Common myeloid progenitor, CD34-positive (primary cell): ENCODE measurements at regions not wholly inside any gene's neighbourhood (a gene's known extent, or its start where the extent isn't known, plus 50 kb on each side); places are given as distances from the start of the nearest gene placed in this dataset.

Experiments used
- CTCF ChIA-PET: fragments of 350-600 bp; sonication (Branson Sonifier 250); formaldehyde crosslinking; loops from one replicate; lab custom pipeline; 2021; ENCODE audit warnings: antibody characterized with exemption; lab: Charles Lee
- POLR2A ChIA-PET: fragments of 350-600 bp; sonication (Branson Sonifier 250); formaldehyde crosslinking; loops from one replicate; lab custom pipeline; 2021; ENCODE audit warnings: antibody characterized with exemption; lab: Charles Lee
- DNase-seq, 3 donors: peaks; one replicate each; pipeline versions ENCODE4 v3.0.0 to v3.0.0-alpha.2; 2013
- H3K27ac ChIP-seq, 2 experiments: 1 replicate in 1 of 2; 2 replicates in 1 of 2; pipeline ENCODE4 v1.7.0; 2013; ENCODE audit warnings: inconsistent platforms in 2 of 2, low read length in 2 of 2, mild to moderate bottlenecking in 2 of 2, low read depth in 1 of 2, moderate library complexity in 1 of 2; ENCODE audit not compliant: severe bottlenecking in 2 of 2, insufficient read depth in 1 of 2, poor library complexity in 1 of 2
- H3K27me3 ChIP-seq, 5 experiments: replicated peaks in 2 of 5; 1 replicate in 3 of 5; 2 replicates in 2 of 5; pipeline versions ENCODE4 v1.6.1 to v1.7.0; 2013; ENCODE audit warnings: low read length in 4 of 5, mild to moderate bottlenecking in 2 of 5, moderate library complexity in 2 of 5, inconsistent platforms in 1 of 5; ENCODE audit not compliant: insufficient read depth in 5 of 5, control insufficient read depth in 4 of 5
- H3K36me3 ChIP-seq, 4 experiments: 1 replicate in 2 of 4; 2 replicates in 2 of 4; pipeline versions ENCODE4 v1.6.1 to v1.7.0; 2013; ENCODE audit warnings: low read length in 3 of 4, control low read depth in 1 of 4, mild to moderate bottlenecking in 1 of 4; ENCODE audit not compliant: control insufficient read depth in 4 of 4, insufficient read depth in 4 of 4
- H3K4me1 ChIP-seq, 4 experiments: 1 replicate in 3 of 4; 2 replicates in 1 of 4; pipeline versions ENCODE4 v1.6.1 to v1.7.1; 2013; ENCODE audit warnings: low read length in 3 of 4, mild to moderate bottlenecking in 3 of 4, control low read depth in 1 of 4, inconsistent platforms in 1 of 4, moderate library complexity in 1 of 4; ENCODE audit not compliant: control insufficient read depth in 4 of 4, insufficient read depth in 4 of 4; ENCODE audit errors: control extremely low read depth in 1 of 4
- H3K4me3 ChIP-seq, 7 experiments: 1 replicate in 4 of 7; 2 replicates in 3 of 7; pipeline versions ENCODE4 v1.5.1 to v1.7.0; 2013; ENCODE audit warnings: mild to moderate bottlenecking in 7 of 7, low read length in 6 of 7, moderate library complexity in 6 of 7, inconsistent platforms in 2 of 7, low read depth in 2 of 7, control low read depth in 1 of 7; ENCODE audit not compliant: insufficient read depth in 4 of 7, control insufficient read depth in 1 of 7; ENCODE audit errors: extremely low read depth in 1 of 7
- H3K9me3 ChIP-seq, 5 experiments: 1 replicate in 4 of 5; 2 replicates in 1 of 5; pipeline versions ENCODE4 v1.6.1 to v1.7.1; 2013; ENCODE audit warnings: low read length in 4 of 5, mild to moderate bottlenecking in 2 of 5, inconsistent platforms in 1 of 5, low read depth in 1 of 5, moderate library complexity in 1 of 5; ENCODE audit not compliant: control insufficient read depth in 4 of 5, insufficient read depth in 2 of 5; ENCODE audit errors: control extremely low read depth in 1 of 5
- WGBS: methylation state at CpG from one replicate; pipeline ENCODE4 v1.1.5; 2013; ENCODE audit not compliant: insufficient coverage; 5-methylcytosine and 5-hydroxymethylcytosine counted together

DNA sequence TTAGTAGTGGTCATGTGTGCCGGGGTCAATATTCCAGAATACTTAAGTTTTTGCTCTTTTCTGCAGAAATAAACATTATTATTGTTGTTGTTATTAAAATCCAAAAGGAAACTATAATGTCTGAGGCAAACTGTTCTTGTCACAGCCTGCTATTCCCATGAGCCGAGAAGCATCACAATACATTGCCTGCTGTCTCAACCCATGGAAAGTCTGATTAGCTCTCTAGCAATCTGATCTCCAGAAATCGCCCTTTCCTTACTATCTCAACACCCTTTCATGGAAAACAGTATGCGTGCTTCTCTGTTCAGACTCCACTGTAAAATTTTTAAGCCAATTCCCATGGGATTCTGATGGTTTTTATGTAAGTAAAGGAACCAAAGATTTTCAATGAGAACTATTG is 811.0 kb downstream of the TUSC7 start:
- Histone ChIP-seq H3K27ac (no peak overlapping the region), H3K9me3 (no peaks in the 10 kb centered on the region), H3K36me3 (no peaks in the 10 kb centered on the region), H3K4me1 (peaks cover 0 to 2% (median 0%) of the 10 kb centered on the region in 4 experiments), H3K27me3 (no peaks in the 10 kb centered on the region), H3K4me3 (no peak overlapping the region)
- CTCF ChIA-PET, result no interaction called here
- 100% methylated on average over 1 of the region's 4 CpGs for WGBS
- POLR2A ChIA-PET, result no interaction called here
- DNase-seq, result no peak

DNA sequence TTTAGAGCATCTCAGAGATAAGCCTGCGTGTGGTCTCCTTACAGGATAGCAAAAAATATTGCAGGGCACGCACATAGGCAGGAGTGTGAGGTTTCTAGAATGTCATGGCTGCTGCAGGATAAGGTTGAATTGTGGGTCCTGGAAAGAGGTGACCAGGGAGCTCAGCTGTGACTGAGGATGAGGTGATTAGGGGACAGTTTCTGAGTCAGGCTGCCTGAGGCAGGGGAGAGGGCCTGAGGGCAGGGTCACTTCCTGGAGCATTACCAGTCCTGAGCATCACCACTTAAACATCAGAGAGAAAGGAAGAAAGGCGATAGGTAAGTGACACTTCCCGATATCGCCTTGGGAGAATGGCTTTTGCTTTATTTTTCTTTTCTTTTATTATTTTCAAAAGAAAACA is 813.8 kb downstream of the TUSC7 start:
- Histone ChIP-seq H3K36me3 (no peaks in the 10 kb centered on the region), H3K9me3 (no peaks in the 10 kb centered on the region), H3K27ac (no peak overlapping the region), H3K27me3 (peaks cover 0 to 1% (median 0%) of the 10 kb centered on the region in 5 experiments), H3K4me3 (no peak overlapping the region), H3K4me1 (peaks cover 0 to 2% (median 0%) of the 10 kb centered on the region in 4 experiments)
- POLR2A ChIA-PET, result no interaction called here
- CTCF ChIA-PET, result interaction anchor here (0.8 to 1.8 kb wide), 3 partner anchors 11 to 656 kb away, joined by 3 to 5 read pairs (median 4); no protein-coding TSS in a partner anchor
- DNase-seq, result no peak
- 100% methylated on average over 2 of the region's 5 CpGs for WGBS

DNA sequence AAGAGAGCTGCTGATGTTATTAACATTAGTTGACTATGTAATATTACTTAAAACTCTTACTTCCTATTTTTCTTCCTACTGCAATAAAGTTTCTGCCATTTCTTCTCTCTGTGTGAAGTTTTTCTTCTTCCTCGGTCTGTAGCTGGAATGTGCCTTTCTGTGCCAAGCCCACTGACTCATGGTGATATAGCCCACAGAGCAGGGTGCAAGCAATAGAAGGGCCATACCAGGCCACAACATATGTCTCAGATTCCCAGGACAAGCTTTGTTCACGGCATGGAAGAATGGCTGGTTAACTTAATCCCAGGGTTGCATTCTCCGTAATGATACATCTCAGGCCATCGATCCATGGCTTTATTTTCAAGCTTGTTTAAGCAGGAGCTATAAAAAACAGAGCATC is 815.3 kb downstream of the TUSC7 start:
- ChIA-PET CTCF (interaction anchor here (0.7 to 2.5 kb wide), 10 partner anchors 14 to 751 kb away, joined by 3 to 12 read pairs (median 4); no protein-coding TSS in a partner anchor), POLR2A (no interaction called here)
- WGBS, result 83% methylated on average over 3 of the region's 4 CpGs

DNA sequence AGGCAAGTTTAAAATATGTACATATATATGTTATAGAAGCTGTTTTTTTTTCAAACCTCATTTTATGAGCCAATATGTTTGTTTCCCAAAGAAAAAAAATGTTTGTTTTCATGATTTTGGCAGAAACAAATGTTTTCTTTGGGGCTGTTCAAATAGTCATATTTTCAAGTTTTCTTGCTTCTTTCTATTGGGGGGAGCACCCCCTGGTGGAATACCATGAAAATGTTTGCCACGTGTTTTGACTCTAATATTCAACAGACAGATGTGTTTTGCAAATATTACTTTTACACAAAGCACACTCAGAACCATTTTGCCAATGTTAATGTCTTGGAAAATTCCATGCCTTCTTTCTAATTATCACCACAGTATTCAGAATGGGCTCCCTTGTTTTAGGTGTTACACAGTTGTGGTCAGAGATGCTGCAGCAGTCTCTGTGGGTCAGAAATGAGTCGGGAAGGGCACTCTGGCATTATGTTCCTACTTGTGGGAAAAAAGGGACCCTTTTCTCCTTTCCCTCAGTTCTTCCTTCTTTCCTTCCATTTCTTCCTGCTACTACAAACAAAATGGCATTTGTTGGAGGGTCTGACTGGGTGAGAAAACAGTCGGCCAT is 817.0 kb downstream of the TUSC7 start:
- WGBS, result no CpG with 5 or more reads among the region's 3 CpGs
- Histone ChIP-seq H3K4me1 (no peaks in the 10 kb centered on the region), H3K9me3 (no peaks in the 10 kb centered on the region), H3K36me3 (no peaks in the 10 kb centered on the region), H3K27ac (no peak overlapping the region), H3K4me3 (no peak overlapping the region), H3K27me3 (peaks cover 0 to 2% (median 0%) of the 10 kb centered on the region in 5 experiments)
- peak; percentile 32 to 67 (median 54) for DNase-seq
- ChIA-PET POLR2A (no interaction called here), CTCF (interaction anchor here (1.0 to 1.9 kb wide), 8 partner anchors 12 to 756 kb away, joined by 3 to 8 read pairs (median 4); no protein-coding TSS in a partner anchor)

More for the DNA sequence above, 815.3 kb downstream of the TUSC7 start:
- Histone ChIP-seq H3K27ac (no peak overlapping the region), H3K4me1 (no peaks in the 10 kb centered on the region), H3K27me3 (peaks cover 0 to 1% (median 0%) of the 10 kb centered on the region in 5 experiments), H3K36me3 (no peaks in the 10 kb centered on the region), H3K4me3 (no peak overlapping the region), H3K9me3 (no peaks in the 10 kb centered on the region)
- DNase-seq, result no peak

DNA sequence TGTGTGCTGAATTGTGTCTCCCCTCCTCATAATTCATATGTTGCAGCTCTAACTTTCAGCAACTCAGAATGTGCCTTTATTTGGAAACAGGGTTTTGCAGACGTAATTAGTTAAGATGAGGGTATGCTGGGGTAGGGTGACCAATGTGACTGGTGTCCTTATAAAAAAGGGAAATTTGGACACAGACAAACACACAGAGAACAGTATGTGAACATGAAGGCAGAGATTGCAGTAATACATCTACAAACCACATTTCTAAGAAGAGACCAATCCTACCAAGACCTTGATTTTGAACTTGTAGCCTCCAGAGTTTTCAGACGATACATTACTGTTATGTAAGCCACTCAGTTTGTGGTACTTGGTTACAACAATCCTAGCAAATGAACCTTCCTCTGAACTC is 817.8 kb downstream of the TUSC7 start:
- no peak overlapping the region for H3K27ac ChIP-seq
- H3K36me3 ChIP-seq, result no peaks in the 10 kb centered on the region
- H3K4me1 ChIP-seq, result no peaks in the 10 kb centered on the region
- WGBS, result no CpG with 5 or more reads among the region's 2 CpGs
- H3K27me3 ChIP-seq, result peaks cover 0 to 2% (median 0%) of the 10 kb centered on the region in 5 experiments
- no peaks in the 10 kb centered on the region for H3K9me3 ChIP-seq
- no peak overlapping the region for H3K4me3 ChIP-seq
- POLR2A ChIA-PET, result no interaction called here
- DNase-seq, result no peak
- CTCF ChIA-PET, result interaction anchor here (1.4 to 1.7 kb wide), 2 partner anchors 470 to 757 kb away, joined by 4 read pairs; no protein-coding TSS in a partner anchor

DNA sequence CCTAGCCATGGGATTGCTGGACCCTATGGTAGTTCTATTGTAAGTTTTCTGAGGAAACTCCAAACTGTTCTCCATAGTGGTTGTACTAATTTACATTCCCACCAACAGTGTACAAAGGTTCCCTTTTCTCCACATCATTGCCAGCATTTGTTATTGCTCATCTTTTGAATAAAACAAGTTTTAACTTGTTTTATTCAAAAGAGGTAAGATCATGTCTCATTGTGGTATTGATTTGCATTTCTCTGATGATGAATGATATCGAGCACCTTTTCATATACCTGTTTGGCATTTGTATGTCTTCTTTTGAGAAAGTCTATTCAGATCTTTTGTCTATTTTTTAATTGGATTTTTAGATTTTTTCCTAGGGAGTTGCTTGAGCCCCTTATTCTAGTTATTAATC is 819.1 kb downstream of the TUSC7 start:
- H3K27ac ChIP-seq, result no peak overlapping the region
- ChIA-PET CTCF (interaction anchor here (1.4 kb wide), 1 partner anchor 758 kb away, joined by 4 read pairs; no protein-coding TSS in a partner anchor), POLR2A (no interaction called here)
- H3K36me3 ChIP-seq, result no peaks in the 10 kb centered on the region
- H3K9me3 ChIP-seq, result no peaks in the 10 kb centered on the region
- H3K4me1 ChIP-seq, result no peaks in the 10 kb centered on the region
- no peak overlapping the region for H3K4me3 ChIP-seq
- WGBS, result no CpG with 5 or more reads among the region's 1 CpG
- DNase-seq, result no peak
- H3K27me3 ChIP-seq, result peaks cover 0 to 2% (median 0%) of the 10 kb centered on the region in 5 experiments

DNA sequence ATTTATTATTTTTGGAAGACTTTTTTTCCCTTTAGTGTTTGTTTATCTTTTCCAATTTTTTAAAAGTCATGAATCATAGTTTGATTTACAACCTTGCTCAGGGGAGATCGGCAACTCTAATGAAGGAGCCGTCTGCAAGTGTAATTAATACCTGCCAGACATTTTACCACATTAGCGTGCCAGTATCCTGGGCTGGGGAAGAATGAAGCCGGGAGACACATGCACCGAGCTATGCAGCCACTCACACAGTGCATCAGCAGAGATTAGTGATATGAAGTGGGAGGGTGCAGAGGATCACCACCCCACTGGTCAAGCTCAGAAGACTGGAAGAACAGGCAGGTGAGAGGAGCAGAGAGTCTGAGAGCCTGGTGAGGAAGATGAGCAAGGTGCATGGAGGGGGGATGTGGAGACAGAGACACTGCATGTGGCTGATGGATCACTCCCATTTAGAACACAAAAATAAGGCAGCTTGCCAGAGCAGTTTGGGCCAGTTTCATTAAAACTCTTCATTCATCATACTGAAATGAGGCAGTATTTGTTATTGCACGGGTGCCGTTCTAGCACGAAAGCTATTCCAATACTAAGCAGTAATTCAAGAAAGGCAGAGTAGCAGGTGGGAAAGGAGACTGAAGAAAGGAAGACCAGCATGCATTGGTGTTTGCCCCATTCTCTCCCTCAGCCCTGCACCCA is 821.6 kb downstream of the TUSC7 start:
- DNase-seq, result no peak
- H3K4me1 ChIP-seq, result no peaks in the 10 kb centered on the region
- 92% methylated on average over 5 of the region's 8 CpGs for WGBS
- POLR2A ChIA-PET, result no interaction called here
- no peak overlapping the region for H3K4me3 ChIP-seq
- H3K27me3 ChIP-seq, result peaks cover 0 to 2% (median 0%) of the 10 kb centered on the region in 5 experiments
- CTCF ChIA-PET, result interaction anchor here (1.1 to 1.4 kb wide), 2 partner anchors 91 to 569 kb away, joined by 3 read pairs; no protein-coding TSS in a partner anchor
- H3K36me3 ChIP-seq, result no peaks in the 10 kb centered on the region
- H3K27ac ChIP-seq, result no peak overlapping the region
- H3K9me3 ChIP-seq, result no peaks in the 10 kb centered on the region
